Urinary bladder (tissue), 3 donors: ENCODE measurements at regions not wholly inside any gene's neighbourhood (a gene's known extent, or its start where the extent isn't known, plus 50 kb on each side); places are given as distances from the start of the nearest gene placed in this dataset.
"Not testable (repeated sequence)": the region's sequence is repeated elsewhere in the genome, so short reads cannot be mapped to it uniquely, and the experiment has no call there.

ENCODE experiments used
- DNase-seq: peaks from one replicate; pipeline ENCODE4 v3.0.0-alpha.2; 2015; ENCODE audit errors: extremely low spot score
- H3K27ac ChIP-seq: one replicate; pipeline ENCODE4 v1.5.1; 2013; ENCODE audit warnings: low read depth, mild to moderate bottlenecking, moderate library complexity
- H3K36me3 ChIP-seq: one replicate; pipeline ENCODE4 v1.6.1; 2013; ENCODE audit warnings: mild to moderate bottlenecking, moderate library complexity; ENCODE audit not compliant: insufficient read depth
- H3K4me1 ChIP-seq: one replicate; pipeline ENCODE4 v1.6.1; 2013; ENCODE audit warnings: mild to moderate bottlenecking, moderate library complexity; ENCODE audit not compliant: insufficient read depth
- H3K4me3 ChIP-seq: one replicate; pipeline ENCODE4 v1.5.1; 2013; ENCODE audit warnings: low read depth, low read length
- WGBS: extraction: QIAGEN DNeasy Blood & Tissue Kit; methylation state at CpG from one replicate; pipeline ENCODE4 v1.1.7; 2013; 5-methylcytosine and 5-hydroxymethylcytosine counted together
- donor health status: healthy with polysubstance abuse.
- donor health status: healthy.

GRCh38 chr6:51024126-51024525 lies 205.5 kb downstream of the TFAP2B start:
- 79% methylated on average over 3 of the region's 3 CpGs for WGBS
- no peak for DNase-seq

GRCh38 chr6:51025082-51025777 lies 206.6 kb downstream of the TFAP2B start:
- Histone ChIP-seq H3K36me3 (no peaks in the 10 kb centered on the region), H3K4me1 (no peaks in the 10 kb centered on the region), H3K4me3 (no peak overlapping the region), H3K27ac (no peak overlapping the region)
- DNase-seq = no peak
- 75% methylated on average over 18 of the region's 18 CpGs for WGBS

More at GRCh38 chr6:51024126-51024525, 205.5 kb downstream of the TFAP2B start:
- Histone ChIP-seq H3K27ac (no peak overlapping the region), H3K36me3 (no peaks in the 10 kb centered on the region), H3K4me1 (no peaks in the 10 kb centered on the region), H3K4me3 (no peak overlapping the region)

DNA sequence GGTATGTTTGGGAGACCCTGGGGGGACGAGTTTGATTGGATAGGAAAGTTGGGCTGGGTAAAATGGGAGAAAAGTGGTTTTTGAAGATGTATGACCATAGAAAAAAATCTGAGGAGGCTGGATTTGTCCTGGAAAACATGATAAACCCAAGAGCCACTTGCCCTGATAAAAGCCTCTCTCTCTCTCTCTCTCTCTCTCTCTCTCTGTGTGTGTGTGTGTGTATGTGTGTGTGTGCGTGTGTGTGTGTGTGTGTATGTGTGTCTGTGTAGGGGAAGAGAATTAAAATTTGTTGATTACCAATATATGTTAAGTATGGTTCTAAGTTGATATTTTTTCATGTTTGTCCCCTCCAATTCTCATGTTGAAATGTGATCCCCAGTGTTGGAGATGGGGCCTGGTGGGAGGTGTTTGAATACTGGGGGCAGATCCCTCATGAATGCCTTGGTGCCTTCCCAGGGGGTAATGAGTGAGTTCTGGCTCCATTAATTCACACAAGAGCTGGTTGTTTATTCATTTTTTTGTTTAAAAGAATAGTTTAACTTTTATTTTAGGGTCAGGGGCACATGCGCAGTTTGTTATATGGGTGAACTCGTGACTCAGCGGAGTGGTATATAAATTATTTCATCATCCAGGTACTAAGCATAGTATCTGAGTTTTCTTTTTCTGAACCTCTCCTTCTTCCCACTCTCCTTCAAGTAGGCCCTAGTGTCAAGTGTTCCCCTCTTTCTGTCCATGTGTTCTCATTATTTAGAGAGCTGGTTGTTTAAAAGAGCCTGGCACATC lies 208.8 kb downstream of the TFAP2B start:
- WGBS = 68% methylated on average over 5 of the region's 5 CpGs
- no peak for DNase-seq
- H3K4me3 ChIP-seq = no peak overlapping the region
- H3K36me3 ChIP-seq = no peaks in the 10 kb centered on the region
- H3K27ac ChIP-seq = no peak overlapping the region
- H3K4me1 ChIP-seq = no peaks in the 10 kb centered on the region

DNA sequence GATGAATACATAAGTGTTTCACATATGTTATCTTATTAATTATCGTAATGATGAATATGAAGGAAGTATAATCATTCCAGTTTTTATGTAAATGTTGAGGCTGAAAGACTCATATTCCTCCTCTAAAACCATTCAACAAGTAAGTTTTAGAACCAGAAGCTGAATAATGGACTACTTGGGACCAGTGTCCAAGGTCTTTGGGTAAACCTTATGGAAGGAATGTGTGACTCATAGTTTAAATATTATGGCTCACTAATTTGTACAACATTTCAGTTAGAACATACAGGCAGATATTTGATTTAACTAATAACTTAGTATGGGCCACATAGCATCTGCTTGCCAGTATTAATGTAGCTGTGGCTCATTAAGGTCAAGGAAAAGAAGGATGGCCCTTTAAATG lies 209.6 kb downstream of the TFAP2B start:
- no peaks in the 10 kb centered on the region for H3K4me1 ChIP-seq
- DNase-seq = no peak
- H3K27ac ChIP-seq = no peak overlapping the region
- 0% methylated on average over 1 of the region's 1 CpG for WGBS
- H3K36me3 ChIP-seq = no peaks in the 10 kb centered on the region
- H3K4me3 ChIP-seq = no peak overlapping the region

DNA sequence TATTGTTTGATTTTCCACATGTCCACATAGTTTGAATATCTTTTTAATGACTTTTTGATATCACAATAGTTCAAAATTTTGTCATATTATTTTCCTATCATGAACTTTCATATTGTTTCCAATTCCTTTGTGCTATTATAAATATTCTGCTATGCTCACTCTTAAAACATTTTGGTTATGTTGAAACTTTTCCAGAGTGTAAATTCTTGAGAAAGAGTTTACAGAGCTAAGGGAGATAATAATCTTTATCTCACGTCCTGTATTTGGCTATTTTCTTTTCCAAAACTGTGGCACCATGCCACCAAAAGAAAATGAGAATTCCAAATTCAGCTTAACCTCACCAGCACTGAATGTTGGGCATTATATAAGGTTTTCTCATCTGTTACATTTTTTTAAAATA lies 210.9 kb downstream of the TFAP2B start:
- Histone ChIP-seq H3K4me3 (no peak overlapping the region), H3K36me3 (no peaks in the 10 kb centered on the region), H3K4me1 (no peaks in the 10 kb centered on the region), H3K27ac (no peak overlapping the region)
- DNase-seq = no peak
- 6% methylated on average over 1 of the region's 1 CpG for WGBS

DNA sequence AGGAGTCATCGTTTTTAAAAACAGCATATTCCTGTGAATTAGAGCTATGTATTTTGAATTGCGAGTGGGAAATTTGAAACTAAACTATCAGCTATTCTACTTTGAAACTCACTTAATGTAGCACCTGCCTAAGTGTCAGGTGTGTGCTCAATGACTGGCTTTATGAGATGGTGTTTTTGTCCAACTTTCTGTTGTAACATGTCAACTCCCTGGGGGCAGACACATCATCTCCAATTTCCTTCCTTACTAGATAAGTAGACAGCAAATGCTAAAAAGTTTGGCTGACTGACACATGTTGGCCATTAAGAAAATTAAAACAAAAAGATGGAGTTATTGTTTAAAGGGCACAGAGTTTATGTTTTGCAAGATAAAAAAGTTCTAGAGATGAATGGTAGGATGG lies 226.9 kb downstream of the TFAP2B start:
- 90% methylated on average over 2 of the region's 2 CpGs for WGBS
- Histone ChIP-seq H3K4me3 (no peak overlapping the region), H3K27ac (no peak overlapping the region), H3K4me1 (no peaks in the 10 kb centered on the region), H3K36me3 (peaks cover 1% of the 10 kb centered on the region)
- DNase-seq = no peak

- 81% methylated on average over 3 of the region's 3 CpGs for WGBS
- no peaks in the 10 kb centered on the region for H3K4me1 ChIP-seq
- H3K36me3 ChIP-seq = peaks cover 1% of the 10 kb centered on the region
- H3K4me3 ChIP-seq = no peak overlapping the region
- no peak for DNase-seq
- no peak overlapping the region for H3K27ac ChIP-seq
These were observed 230.8 kb downstream of the TFAP2B start for GRCh38 chr6:51049288-51049982.

DNA sequence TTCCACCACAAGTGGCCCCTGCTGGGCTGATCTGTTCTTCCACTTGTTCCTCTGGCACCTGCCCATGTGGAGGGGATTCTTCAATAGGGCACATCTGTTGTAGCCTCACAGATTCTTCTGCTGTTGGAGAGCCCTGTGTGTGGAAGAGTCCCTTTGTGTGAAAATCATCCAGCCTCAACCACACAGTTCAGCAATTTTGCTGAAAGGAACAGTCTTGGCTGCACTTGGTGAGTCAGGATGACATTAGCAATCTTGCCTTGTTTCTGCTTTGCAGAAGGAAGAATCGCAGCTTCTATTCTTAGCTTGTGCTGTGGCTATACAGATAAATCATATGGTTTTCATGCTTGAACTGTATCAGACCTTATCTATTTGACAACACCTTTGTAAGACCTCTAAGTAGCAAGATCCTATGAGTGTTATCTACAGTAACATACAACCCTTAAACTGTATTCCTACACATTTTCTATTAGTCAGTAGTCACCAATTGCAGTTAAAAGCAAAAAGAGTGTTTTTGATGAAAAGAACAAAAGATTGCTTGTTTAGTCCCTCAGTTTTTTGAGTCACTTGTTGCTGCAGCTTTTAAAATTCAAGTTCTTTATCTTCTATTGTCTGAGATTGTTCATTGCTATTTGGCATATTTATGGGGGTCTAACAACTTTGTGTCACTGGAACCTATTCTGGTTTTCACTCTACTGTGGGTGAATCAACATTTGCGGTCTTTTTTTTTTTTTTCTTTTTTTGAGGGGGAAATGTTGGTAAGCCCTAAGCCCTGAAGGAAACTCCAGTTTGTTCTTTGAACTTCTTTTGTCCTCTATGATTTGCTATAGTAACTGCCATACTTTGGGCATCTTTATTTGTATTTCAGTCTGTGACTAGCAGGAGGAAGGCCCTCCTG lies 231.6 kb downstream of the TFAP2B start:
- DNase-seq = no peak
- Histone ChIP-seq H3K36me3 (peaks cover 1% of the 10 kb centered on the region), H3K27ac (no peak overlapping the region), H3K4me1 (no peaks in the 10 kb centered on the region), H3K4me3 (no peak overlapping the region)
- 41% methylated on average over 2 of the region's 2 CpGs for WGBS

DNA sequence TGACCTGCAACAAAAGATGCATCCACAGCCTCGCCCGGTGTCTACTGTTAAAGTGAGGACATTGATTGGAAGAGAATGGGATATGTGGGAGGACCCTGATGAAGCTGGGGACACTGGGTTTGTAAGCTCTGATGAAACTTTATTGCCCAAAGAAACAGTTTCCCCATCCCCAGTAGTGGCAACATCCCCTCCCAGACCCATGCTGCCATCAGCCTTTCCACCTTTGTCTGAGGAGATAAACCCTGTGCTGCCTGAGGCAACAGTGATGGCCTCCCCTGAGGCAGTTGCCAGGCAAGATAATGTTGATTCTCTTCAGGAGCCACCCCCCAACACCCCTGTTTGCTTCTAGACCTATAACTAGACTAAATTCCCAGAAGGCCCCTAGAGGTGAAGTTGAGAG lies 234.0 kb downstream of the TFAP2B start:
- H3K27ac ChIP-seq, DNase-seq, H3K4me3 ChIP-seq, H3K36me3 ChIP-seq, H3K4me1 ChIP-seq: not testable (repeated sequence)
- WGBS = 88% methylated on average over 2 of the region's 2 CpGs

GRCh38 chr6:51055316-51055715 lies 236.6 kb downstream of the TFAP2B start:
- H3K36me3 ChIP-seq, H3K4me3 ChIP-seq, DNase-seq, H3K27ac ChIP-seq, H3K4me1 ChIP-seq: not testable (repeated sequence)
- WGBS = 75% methylated on average over 2 of the region's 2 CpGs

- DNase-seq = no peak
- Histone ChIP-seq H3K27ac (no peak overlapping the region), H3K36me3 (no peaks in the 10 kb centered on the region), H3K4me1 (no peaks in the 10 kb centered on the region), H3K4me3 (no peak overlapping the region)
- WGBS = 86% methylated on average over 4 of the region's 4 CpGs
These were observed 238.6 kb downstream of the TFAP2B start for GRCh38 chr6:51057296-51057695.

DNA sequence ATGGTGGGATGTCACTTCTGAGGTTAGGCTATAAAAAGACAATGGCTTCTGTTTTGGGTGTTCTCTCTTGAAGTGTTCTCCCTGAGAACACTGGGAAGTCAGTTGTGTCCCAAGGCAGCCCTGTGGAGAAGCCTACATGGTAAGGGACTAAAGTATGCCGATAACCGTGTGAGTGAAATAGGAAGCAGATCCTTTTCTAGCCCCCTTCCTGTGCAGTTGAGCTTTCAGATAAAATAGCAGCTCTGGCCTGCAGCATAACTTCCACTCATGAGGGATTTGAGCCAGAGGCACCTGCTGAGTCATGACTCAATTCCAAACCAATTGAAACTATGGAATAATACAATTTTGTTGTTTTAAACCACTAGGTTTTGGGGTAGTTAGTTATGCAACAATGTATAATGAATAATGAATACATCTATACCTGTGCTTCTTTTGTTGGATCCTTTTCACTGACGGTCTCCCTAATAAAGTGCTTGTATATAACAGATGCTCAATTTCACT lies 241.6 kb downstream of the TFAP2B start:
- 86% methylated on average over 3 of the region's 3 CpGs for WGBS
- DNase-seq = no peak
- Histone ChIP-seq H3K4me3 (no peak overlapping the region), H3K36me3 (no peaks in the 10 kb centered on the region), H3K27ac (no peak overlapping the region), H3K4me1 (no peaks in the 10 kb centered on the region)

DNA sequence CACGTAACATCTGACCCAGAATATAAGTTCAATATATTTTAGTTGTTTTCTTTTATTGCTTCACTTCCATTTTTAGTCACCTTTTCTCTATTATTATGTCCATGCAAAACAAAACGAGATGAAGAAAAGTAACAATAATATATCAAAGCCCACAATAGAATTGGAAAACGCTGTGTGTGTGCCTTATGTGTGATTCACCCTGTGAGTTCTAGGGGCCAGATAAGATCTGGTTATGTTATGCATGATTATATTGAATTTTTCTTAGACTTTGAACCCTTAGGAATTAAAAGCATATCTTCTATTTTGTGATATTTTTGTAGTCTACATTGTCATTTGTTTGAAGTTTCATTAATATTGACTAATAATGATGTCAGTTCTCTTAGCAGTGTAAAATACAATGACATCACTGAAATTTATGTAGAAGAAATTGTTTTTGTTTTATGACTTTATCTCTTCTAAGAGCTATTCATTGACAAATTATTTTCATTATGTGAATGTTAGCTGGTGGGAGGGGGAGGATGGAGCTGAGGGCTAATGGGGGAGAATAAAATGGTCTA lies 243.6 kb downstream of the TFAP2B start:
- no peak overlapping the region for H3K27ac ChIP-seq

More for the DNA sequence above, 243.6 kb downstream of the TFAP2B start:
- Histone ChIP-seq H3K4me1 (no peaks in the 10 kb centered on the region), H3K36me3 (no peaks in the 10 kb centered on the region), H3K4me3 (no peak overlapping the region)
- DNase-seq = no peak
- 53% methylated on average over 3 of the region's 3 CpGs for WGBS
